Spleen (tissue), 7 donors: ENCODE measurements at regions not wholly inside any gene's neighbourhood (a gene's known extent, or its start where the extent isn't known, plus 50 kb on each side); places are given as distances from the start of the nearest gene placed in this dataset.

Source experiments
- POLR2AphosphoS5 ChIP-seq, 3 donors: sonication (generic); formaldehyde crosslinking; IDR thresholded peaks; one replicate each; pipeline ENCODE4 v1.5.1; 2017; ENCODE audit warnings: antibody characterized with exemption in 3 of 3
- TF ChIP-seq, protein P1 (sequence below), 11 experiments: fragments of 200-600 bp in 7 of 11; fragments of 450-650 bp in 4 of 11; sonication (generic) in 4 of 11; IDR thresholded peaks in 8 of 11; conservative IDR thresholded peaks in 3 of 11; 1 replicate in 7 of 11; 2 replicates in 4 of 11; pipeline versions ENCODE4 v1.4.0 to v1.8.0; 2016 to 2021; ENCODE audit warnings: antibody characterized with exemption in 11 of 11, inconsistent platforms in 4 of 11, mild to moderate bottlenecking in 1 of 11
- donor health status: DM: no; HTN: no; CAD: no; lungs with moderate emphysema.
- donor health status: DM: no; HTN: no; CAD: no.
- donor health status: DM: no; HTN: no; CAD: no.

DNA sequence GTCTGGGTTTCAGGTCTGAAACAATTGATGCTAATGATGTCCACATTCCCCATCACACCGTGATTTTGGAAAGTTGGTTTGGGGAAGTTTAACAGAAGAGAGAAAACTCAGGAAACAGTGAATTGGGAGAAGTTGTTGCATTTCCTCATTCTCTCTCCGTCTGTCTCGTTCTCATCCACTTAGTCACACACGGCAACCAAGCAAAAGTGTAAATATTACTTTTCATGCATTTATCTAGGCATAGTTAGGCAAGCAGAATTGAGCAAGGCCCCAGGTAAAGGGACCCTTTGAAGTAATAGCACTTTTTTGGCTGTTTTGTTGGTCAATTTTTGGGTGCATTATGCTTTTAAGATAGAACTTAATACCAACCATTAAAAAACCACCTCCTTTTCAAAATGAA, 137.0 kb upstream of the SULF2 start:
- TF ChIP-seq, protein P1, sequence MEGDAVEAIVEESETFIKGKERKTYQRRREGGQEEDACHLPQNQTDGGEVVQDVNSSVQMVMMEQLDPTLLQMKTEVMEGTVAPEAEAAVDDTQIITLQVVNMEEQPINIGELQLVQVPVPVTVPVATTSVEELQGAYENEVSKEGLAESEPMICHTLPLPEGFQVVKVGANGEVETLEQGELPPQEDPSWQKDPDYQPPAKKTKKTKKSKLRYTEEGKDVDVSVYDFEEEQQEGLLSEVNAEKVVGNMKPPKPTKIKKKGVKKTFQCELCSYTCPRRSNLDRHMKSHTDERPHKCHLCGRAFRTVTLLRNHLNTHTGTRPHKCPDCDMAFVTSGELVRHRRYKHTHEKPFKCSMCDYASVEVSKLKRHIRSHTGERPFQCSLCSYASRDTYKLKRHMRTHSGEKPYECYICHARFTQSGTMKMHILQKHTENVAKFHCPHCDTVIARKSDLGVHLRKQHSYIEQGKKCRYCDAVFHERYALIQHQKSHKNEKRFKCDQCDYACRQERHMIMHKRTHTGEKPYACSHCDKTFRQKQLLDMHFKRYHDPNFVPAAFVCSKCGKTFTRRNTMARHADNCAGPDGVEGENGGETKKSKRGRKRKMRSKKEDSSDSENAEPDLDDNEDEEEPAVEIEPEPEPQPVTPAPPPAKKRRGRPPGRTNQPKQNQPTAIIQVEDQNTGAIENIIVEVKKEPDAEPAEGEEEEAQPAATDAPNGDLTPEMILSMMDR (IDR thresholded peaks at IDR 0.05 in 8 of 11, conservative IDR thresholded peaks at IDR 0.05 in 3 of 11) = no peak
- no peak for TF ChIP-seq POLR2AphosphoS5 (IDR thresholded peaks at IDR 0.05)
